IPS-11a (cell line): ENCODE measurements at regions not wholly inside any gene's neighbourhood (a gene's known extent, or its start where the extent isn't known, plus 50 kb on each side); places are given as distances from the start of the nearest gene placed in this dataset.

Source experiments
- H3K4me3 ChIP-seq: one replicate; pipeline ENCODE4 v1.5.1; 2013; ENCODE audit warnings: low read depth, low read length, control low read depth

DNA sequence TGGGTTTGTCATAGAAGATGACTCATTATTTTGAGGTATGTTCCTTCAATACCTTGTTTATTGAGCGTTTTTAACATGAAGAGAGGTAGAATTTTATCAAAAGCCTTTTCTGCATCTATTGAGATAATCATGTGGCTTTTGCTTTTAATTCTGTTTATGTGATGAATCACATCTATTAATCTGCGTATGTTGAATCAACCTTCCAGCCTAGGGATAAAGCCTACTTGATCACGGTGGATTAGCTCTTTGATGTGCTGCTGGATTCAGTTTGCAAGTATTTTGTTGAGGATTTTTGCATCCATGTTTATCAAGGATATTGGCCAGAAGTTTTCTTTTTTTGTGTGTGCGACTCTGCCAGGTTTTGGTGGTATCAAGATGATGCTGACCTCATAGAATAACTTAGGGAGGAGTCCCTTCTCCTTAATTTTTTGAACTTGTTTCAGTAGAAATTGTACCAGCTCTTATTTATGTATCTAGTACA lies 602.6 kb downstream of the SNAPC1 start:
- no peak overlapping the region for H3K4me3 ChIP-seq

DNA sequence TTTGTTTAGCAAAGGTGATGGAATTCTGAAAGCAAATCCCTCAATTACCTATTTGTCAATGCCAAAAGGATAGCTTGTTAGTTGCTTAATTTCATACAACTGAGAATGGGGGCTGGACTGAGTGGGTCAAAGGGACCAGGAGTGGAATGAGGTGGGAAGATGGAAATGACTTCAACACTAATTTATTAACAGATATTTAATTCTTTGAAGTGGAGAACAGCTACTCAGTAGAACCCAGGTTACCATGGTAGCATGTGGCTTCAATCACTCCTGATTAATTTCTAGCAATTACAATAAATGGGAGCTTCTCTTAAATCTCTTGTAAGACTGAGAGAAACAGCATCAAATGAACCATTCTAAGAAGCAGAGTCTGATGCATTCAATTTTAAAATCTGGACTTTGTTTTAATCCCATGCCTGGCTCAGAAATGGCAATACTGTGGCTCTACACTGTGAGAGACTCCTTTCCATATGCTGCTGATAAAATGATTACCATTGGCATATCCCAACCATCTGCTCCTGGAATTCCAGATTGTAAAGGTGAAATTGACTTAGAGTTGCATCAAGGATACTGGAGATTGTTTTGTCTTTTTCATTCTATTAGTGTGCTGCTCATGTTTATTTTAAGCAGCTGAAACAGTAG lies 607.8 kb downstream of the SNAPC1 start:
- H3K4me3 ChIP-seq: no peak overlapping the region

DNA sequence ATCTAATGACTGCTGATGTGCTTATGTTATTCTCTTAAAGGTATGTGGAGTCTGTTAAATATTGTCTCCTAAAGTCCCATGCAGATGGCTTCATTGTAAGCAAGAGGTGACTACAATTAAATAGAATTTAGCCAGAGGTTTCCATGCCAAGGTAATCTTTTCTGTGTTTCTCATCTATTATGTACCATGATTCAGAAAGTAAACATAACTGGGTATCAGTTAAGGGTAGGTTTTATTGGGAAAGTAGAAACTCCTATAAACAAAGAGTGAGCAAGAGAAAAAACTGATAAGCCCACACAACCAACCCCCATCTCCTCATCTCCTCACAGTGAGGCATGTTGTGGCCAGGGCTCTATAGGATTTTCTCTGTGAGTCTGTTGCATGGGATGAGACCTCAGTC lies 611.7 kb downstream of the SNAPC1 start:
- no peak overlapping the region for H3K4me3 ChIP-seq

GRCh38 chr14:62378057-62378456 lies 615.8 kb downstream of the SNAPC1 start:
- H3K4me3 ChIP-seq: no peak overlapping the region

DNA sequence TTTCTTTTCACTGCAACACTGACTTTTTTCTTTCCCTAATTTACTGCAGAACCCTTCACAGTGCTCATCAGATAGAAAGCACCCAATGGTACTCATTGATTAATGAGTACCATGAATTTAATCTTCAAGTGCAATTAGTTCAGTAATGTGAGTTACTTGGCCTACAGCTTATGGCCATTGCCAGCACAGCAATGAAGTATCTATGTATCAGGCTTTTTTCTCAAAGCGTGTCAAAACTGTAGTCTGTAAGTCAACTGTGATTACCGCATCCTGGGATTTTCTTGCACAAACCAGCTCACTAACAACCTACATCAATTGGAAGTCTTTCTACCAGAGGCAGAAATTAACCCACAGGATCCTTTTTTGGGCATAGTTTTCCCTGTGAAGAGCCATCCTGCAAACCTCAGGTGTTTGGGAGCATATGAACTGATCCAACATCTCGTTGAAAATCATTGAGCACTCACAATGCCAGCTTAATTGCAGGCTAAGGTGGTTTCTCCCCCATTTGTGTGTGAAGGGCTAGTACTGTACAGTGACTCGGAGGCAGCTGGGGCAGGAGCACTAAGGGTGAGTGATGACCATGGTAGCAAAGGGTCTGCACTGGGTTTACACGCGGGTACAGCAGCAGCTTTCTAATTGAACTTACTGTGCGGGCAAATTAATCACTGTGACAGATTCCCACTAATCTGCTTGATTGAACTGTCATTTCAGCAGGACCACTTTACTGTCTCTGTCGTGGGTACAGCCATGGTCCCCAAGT lies 619.3 kb downstream of the SNAPC1 start:
- H3K4me3 ChIP-seq: no peak overlapping the region

DNA sequence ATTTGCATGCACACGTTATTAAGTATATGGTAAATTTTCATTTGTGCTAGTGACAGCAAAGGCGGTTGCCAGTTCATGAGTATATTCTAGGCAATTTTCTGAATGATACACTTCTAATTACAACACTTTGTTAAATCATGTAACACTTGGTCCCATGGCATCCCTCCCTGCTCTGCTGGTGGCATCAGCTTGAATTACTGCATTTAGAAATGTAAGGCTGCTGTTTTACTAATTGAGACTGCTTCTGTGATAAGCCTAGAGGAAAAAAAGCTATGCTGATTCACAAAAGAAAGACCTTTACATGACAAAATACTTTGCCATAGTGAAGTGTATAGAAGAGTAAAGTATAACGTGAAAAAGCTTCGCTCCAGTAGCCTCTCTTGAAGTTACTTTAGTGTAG lies 636.1 kb downstream of the KCNH5 start:
- H3K4me3 ChIP-seq: no peak overlapping the region

DNA sequence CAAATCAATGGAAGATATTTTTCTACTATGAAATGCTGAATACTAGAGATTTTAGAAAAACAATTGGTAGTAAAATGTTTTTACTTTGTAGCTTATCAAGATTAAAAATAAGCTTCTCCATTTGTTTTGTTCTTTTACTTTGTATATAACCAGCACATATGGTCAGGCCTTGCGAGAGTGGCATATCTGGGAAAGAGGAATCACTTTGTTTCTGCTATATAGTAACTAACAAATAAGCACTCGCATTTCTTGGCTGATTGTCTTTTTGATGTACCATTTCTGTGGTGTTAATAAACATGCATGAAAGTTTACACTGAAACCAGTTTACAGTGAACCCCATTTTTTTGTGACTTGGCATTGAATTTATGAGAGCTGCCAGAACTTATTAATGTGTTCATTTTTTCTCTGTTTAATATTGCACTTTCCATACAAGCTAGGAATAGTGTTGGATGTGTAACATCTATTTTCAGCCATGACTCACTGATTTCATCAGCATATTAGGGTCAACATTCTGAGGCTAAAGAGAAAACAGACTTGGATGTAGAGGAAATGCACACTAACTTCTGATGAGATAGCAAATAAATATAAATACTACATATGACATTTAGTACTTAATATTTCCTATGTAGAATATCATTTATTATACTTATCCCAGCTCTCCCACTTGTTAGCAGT lies 635.5 kb downstream of the KCNH5 start:
- no peak overlapping the region for H3K4me3 ChIP-seq

DNA sequence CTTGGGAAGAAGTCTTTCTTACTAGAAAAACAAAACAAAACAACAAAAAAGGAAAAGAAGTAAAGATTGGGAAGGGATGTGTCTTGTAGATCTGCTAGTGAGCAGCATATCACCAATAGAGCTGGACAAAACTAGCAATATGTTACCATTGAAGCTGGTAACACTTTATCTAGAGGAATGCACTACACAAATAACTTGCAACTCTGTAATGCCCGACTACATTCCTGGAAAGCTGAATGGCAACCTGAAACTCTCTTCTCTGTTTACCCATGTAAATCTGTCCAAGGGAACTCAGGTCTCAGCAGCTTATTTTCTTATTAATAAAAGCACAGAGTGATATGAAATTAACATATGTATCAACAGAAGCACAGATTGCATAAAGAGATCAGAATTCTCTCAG lies 624.4 kb downstream of the KCNH5 start:
- H3K4me3 ChIP-seq: no peak overlapping the region

DNA sequence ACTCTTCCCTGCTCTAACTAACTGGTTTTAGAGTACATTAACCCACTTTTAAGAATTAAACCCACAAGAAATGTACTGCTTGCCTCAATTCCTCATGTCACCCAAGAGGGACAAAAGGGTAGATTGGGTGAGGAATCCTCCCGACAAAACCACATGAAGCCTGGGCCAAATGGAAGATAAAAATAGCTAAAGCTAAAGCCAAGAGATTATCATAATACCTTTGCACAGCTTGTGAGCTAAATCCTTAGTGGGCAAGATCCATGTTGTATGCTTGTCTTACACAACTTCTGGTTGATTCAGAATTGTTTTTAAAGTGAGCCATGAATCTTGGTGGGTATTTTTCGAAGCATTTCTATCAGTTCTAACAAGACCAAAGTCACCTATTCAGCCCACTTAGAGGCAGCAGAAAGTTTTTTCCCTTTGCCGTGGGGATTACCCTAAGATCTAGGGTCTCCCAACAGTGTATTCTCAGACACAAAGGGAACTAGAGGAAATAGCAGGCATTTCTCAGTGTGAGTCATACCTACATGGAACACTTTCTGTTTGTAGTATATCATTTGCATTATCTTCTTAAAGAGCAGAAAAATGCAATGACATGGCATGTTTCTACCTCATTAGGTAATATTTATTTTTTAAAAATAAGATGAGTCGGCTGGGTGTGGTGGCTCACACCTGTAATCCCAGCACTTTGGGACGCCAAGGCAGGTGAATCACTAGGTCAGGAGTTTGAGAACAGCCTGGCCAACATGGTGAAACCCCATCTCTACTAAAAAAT lies 616.6 kb downstream of the KCNH5 start:
- H3K4me3 ChIP-seq: no peak overlapping the region

GRCh38 chr14:62429683-62430082 lies 615.6 kb downstream of the KCNH5 start:
- no peak overlapping the region for H3K4me3 ChIP-seq

- H3K4me3 ChIP-seq: no peak overlapping the region
These were observed 613.8 kb downstream of the KCNH5 start for GRCh38 chr14:62431496-62431895.

- no peak overlapping the region for H3K4me3 ChIP-seq
These were observed 612.3 kb downstream of the KCNH5 start for GRCh38 chr14:62432955-62433354.

DNA sequence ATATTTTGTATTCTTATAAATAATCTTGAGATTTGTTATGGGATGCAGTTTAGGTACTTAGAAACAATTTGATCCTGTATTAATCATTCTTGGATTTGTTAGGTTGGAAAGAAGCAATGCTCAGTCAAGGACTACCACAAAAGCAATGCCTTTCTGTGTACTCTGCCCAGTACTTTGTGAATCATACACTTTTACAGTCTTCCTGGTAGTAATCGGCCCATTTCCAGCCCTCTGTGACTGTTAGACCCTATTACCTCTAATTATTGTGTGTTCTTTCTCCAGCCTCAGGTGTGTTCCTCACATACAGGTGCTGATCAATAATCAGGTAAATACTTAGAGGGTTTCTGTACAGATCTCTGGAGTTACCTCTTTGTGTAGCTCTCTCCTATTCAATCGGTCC lies 609.0 kb downstream of the KCNH5 start:
- H3K4me3 ChIP-seq: no peak overlapping the region

DNA sequence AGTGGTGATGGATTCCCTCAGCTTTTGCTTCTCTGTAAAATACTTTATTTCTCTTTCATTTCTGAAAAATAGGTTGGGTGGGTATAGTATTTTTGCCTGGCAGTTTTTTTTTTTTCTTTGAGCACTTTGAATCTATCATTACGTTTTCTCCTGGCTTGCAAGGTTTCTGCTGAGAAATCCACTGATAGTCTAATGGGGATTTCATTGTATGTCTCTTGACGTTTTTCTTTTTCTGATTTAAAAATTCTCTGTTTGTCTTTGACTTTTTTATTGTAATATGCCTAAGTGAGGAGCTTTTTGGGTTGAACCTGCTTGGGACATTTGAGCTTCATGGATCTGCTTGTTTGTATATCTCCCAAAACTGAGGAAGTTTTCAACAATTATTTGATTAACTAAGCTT lies 606.0 kb downstream of the KCNH5 start:
- H3K4me3 ChIP-seq: no peak overlapping the region

DNA sequence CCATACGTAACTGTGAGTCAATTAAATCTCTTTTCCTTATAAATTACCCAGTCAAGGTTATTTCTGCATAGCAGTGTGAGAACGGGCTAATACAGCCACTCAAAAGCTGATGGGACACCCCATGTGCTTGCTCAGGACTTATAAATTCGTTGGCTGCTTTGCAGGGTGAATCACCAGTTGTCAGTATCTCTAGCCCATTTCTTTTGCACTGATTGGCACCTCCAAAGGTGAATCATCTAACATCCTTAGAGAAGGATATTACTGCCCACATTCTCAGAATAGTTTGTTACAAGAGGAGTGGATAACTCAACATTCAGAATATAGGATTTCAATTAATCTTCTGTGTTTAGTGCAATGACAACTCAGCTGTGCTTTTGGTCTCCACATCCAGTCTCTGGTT lies 601.5 kb downstream of the KCNH5 start:
- no peak overlapping the region for H3K4me3 ChIP-seq

DNA sequence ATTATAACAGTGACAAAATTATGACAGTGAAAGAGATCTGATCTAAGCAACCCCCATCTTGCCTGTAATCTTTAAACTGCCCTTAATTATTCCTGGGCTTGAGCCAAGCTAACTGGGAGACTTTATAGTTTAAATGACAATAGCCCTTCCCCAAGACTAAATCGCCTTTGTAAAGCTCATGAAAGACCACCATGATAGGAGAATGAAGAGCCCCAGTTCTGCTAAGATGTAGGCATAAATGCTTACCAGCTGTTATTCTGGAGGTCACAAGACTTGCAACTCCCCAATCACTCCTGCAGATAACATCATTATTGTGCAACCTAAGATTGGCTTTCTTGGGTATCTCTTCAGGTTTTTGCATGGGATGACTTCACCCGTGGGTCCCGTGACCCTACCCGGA lies 599.7 kb downstream of the KCNH5 start:
- H3K4me3 ChIP-seq: no peak overlapping the region

- H3K4me3 ChIP-seq: no peak overlapping the region
These were observed 594.0 kb downstream of the KCNH5 start for GRCh38 chr14:62451221-62451620.

GRCh38 chr14:62453226-62453625 lies 592.0 kb downstream of the KCNH5 start:
- H3K4me3 ChIP-seq: no peak overlapping the region

DNA sequence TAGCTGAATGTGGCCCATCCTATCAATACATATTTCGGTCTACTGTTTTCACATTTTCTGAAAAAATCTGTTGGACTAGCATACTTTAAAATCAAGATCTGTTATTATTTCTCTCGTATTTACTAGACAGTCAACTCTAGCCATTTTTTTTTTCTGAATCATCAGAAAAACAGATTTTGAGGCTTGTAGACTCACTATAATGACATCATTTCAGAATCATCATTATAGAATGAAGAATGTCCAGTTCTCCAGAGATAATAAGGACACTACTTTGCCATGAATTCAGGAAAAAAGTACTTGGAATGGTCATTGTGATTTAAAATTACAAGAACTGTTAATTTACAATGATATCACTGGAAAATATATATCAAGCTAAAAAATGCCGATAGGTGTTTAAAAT lies 589.8 kb downstream of the KCNH5 start:
- no peak overlapping the region for H3K4me3 ChIP-seq

DNA sequence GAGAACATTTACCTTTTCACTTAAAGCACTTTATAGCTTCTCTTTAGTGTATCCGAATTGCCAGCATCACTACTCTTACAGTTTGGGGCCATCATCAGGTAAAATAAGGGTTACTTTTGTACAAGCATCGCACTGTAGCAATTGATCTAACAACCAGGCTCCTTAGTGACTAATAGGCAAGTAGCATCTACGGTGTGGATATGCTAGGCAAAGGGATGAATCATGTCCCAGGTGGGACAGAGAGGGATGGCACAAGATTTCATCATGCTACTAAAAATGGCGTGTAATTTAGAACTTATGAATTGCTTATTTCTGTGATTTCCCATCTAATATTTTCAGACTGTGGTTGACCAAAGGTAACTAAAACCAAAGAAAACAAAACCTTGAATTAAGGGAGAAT lies 582.3 kb downstream of the KCNH5 start:
- H3K4me3 ChIP-seq: no peak overlapping the region

GRCh38 chr14:62468946-62469345 lies 576.3 kb downstream of the KCNH5 start:
- H3K4me3 ChIP-seq: no peak overlapping the region
